ENCODE measurements at regions not wholly inside any gene's neighbourhood (a gene's known extent, or its start where the extent isn't known, plus 50 kb on each side); places are given as distances from the start of the nearest gene placed in this dataset.

GRCh38 chr5:65081071-65081470 is 312.3 kb downstream of the CWC27 start:
- TF ChIP-seq EZH2 (IDR thresholded peaks at IDR 0.05; ENCODE audit: low read length) (no peak), CTCF (optimal IDR thresholded peaks at IDR 0.05 in 1 of 3, IDR thresholded peaks at IDR 0.05 in 1 of 3, conservative IDR thresholded peaks at IDR 0.05 in 1 of 3; ENCODE audit: extremely low read depth in 1 of 3, insufficient read depth in 2 of 3, low read length in 3 of 3) (no peak)
- Histone ChIP-seq H3K9me1 (ENCODE audit: control insufficient read depth, extremely low read depth, insufficient read depth, low read length) (no peaks in the 10 kb centered on the region), H4K20me1 (ENCODE audit: control insufficient read depth, extremely low read depth, insufficient read depth, low read length) (no peaks in the 10 kb centered on the region), H3K4me1 (ENCODE audit: control insufficient read depth, extremely low read depth, insufficient read depth, low read length) (peaks cover 10% of the 10 kb centered on the region), H3K27ac (ENCODE audit: control insufficient read depth, insufficient read depth, low read length) (no peak overlapping the region), H3K9me3 (ENCODE audit: control insufficient read depth, low read depth, low read length) (no peaks in the 10 kb centered on the region), H3K9ac (ENCODE audit: control insufficient read depth, extremely low read depth, insufficient read depth, low read length) (no peak overlapping the region), H2AFZ (ENCODE audit: control insufficient read depth, low read length) (no peak overlapping the region), H3K36me3 (ENCODE audit: control insufficient read depth in 2 of 2, extremely low read depth in 1 of 2, insufficient read depth in 2 of 2, low read length in 2 of 2) (no peaks in the 10 kb centered on the region), H3K4me3 (ENCODE audit: control insufficient read depth in 2 of 3, extremely low read depth in 1 of 3, insufficient read depth in 2 of 3, low read depth in 1 of 3, low read length in 3 of 3) (no peak overlapping the region), H3K27me3 (ENCODE audit: control insufficient read depth, extremely low read depth, insufficient read depth, low read length) (no peaks in the 10 kb centered on the region), H3K4me2 (ENCODE audit: control insufficient read depth, extremely low read depth, insufficient read depth, low read depth, low read length) (no peak overlapping the region), H3K79me2 (ENCODE audit: control insufficient read depth, insufficient read depth, low read length) (no peaks in the 10 kb centered on the region)
- dilution Hi-C loops (cut with MboI; ENCODE audit: extremely low pct_ligation_motif_present, low sequenced_read_pairs), result no loop called here
- FAIRE-seq (no peak), DNase-seq (ENCODE audit: low read depth, low spot score) (no peak)

- TF ChIP-seq EZH2 (IDR thresholded peaks at IDR 0.05; ENCODE audit: low read length), result no peak
- TF ChIP-seq CTCF (optimal IDR thresholded peaks at IDR 0.05 in 1 of 3, IDR thresholded peaks at IDR 0.05 in 1 of 3, conservative IDR thresholded peaks at IDR 0.05 in 1 of 3; ENCODE audit: extremely low read depth in 1 of 3, insufficient read depth in 2 of 3, low read length in 3 of 3), result no peak
- Histone ChIP-seq H3K9ac (ENCODE audit: control insufficient read depth, extremely low read depth, insufficient read depth, low read length) (no peak overlapping the region), H3K4me3 (ENCODE audit: control insufficient read depth in 2 of 3, extremely low read depth in 1 of 3, insufficient read depth in 2 of 3, low read depth in 1 of 3, low read length in 3 of 3) (no peak overlapping the region), H3K4me1 (ENCODE audit: control insufficient read depth, extremely low read depth, insufficient read depth, low read length) (peaks cover 11% of the 10 kb centered on the region), H3K9me3 (ENCODE audit: control insufficient read depth, low read depth, low read length) (no peaks in the 10 kb centered on the region), H3K36me3 (ENCODE audit: control insufficient read depth in 2 of 2, extremely low read depth in 1 of 2, insufficient read depth in 2 of 2, low read length in 2 of 2) (no peaks in the 10 kb centered on the region), H3K27ac (ENCODE audit: control insufficient read depth, insufficient read depth, low read length) (no peak overlapping the region), H4K20me1 (ENCODE audit: control insufficient read depth, extremely low read depth, insufficient read depth, low read length) (no peaks in the 10 kb centered on the region), H3K4me2 (ENCODE audit: control insufficient read depth, extremely low read depth, insufficient read depth, low read depth, low read length) (no peak overlapping the region), H2AFZ (ENCODE audit: control insufficient read depth, low read length) (no peak overlapping the region), H3K27me3 (ENCODE audit: control insufficient read depth, extremely low read depth, insufficient read depth, low read length) (no peaks in the 10 kb centered on the region), H3K9me1 (ENCODE audit: control insufficient read depth, extremely low read depth, insufficient read depth, low read length) (no peaks in the 10 kb centered on the region), H3K79me2 (ENCODE audit: control insufficient read depth, insufficient read depth, low read length) (no peaks in the 10 kb centered on the region)
- DNase-seq (ENCODE audit: low read depth, low spot score), result no peak
- FAIRE-seq, result peak; percentile 5
- dilution Hi-C loops (cut with MboI; ENCODE audit: extremely low pct_ligation_motif_present, low sequenced_read_pairs), result no loop called here
Observed at GRCh38 chr5:65084795-65085515, 316.2 kb downstream of the CWC27 start.

Measured in keratinocyte (primary cell).